ENCODE measurements at regions not wholly inside any gene's neighbourhood (a gene's known extent, or its start where the extent isn't known, plus 50 kb on each side); places are given as distances from the start of the nearest gene placed in this dataset.
A peak's percentile ranks its signal among the peaks of the same experiment; 100 is the strongest.

GRCh38 chr16:11452746-11453389 is 107.6 kb downstream of the RMI2 start:
- Histone ChIP-seq H3K4me1 (ENCODE audit: control insufficient read depth, insufficient read depth, low read length) (no peaks in the 10 kb centered on the region), H3K4me3 (ENCODE audit: low read depth, low read length) (no peak overlapping the region), H3K27ac (ENCODE audit: low read depth, low read length) (no peak overlapping the region), H3K9me3 (ENCODE audit: control insufficient read depth, insufficient read depth, low read length) (no peaks in the 10 kb centered on the region), H3K27me3 (ENCODE audit: control insufficient read depth, insufficient read depth, low read length) (no peaks in the 10 kb centered on the region), H3K36me3 (ENCODE audit: control insufficient read depth, insufficient read depth, low read length) (no peaks in the 10 kb centered on the region)
- 75% methylated on average over 1 of the region's 5 CpGs for WGBS (ENCODE audit: insufficient coverage)
- DNase-seq (ENCODE audit: low read depth in 4 of 6, low spot score in 6 of 6): peak in 1 of 6 donors; percentile 34

GRCh38 chr16:11456741-11457140 is 111.5 kb downstream of the RMI2 start:
- no peaks in the 10 kb centered on the region for H3K9me3 ChIP-seq (ENCODE audit: control insufficient read depth, insufficient read depth, low read length)
- 96% methylated on average over 9 of the region's 10 CpGs for WGBS (ENCODE audit: insufficient coverage)
- H3K36me3 ChIP-seq (ENCODE audit: control insufficient read depth, insufficient read depth, low read length): no peaks in the 10 kb centered on the region
- no peak for DNase-seq (ENCODE audit: low read depth in 4 of 6, low spot score in 6 of 6)
- H3K27ac ChIP-seq (ENCODE audit: low read depth, low read length): no peak overlapping the region
- H3K27me3 ChIP-seq (ENCODE audit: control insufficient read depth, insufficient read depth, low read length): no peaks in the 10 kb centered on the region
- no peaks in the 10 kb centered on the region for H3K4me1 ChIP-seq (ENCODE audit: control insufficient read depth, insufficient read depth, low read length)
- no peak overlapping the region for H3K4me3 ChIP-seq (ENCODE audit: low read depth, low read length)

DNA sequence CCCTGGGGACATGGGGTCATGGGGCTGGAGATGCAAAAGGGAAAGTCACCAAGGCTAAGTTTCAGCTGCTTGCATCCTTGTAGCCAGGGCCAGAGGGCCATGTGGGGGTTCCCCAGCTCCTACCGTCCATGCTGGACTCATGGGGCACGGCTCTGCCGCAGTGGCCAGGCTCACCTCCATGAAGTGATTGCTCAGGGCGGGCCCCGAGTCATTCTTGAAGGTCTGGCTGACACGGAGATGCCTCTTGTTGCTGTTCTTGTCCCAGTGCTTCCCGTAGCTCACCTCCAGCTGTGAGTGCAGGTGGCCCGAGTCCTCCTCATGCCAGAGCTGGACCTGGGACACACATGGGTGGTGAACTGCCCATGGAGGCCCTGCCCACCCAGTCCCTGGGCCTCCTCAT is 114.5 kb downstream of the RMI2 start:
- 79% methylated on average over 8 of the region's 8 CpGs for WGBS (ENCODE audit: insufficient coverage)
- no peak overlapping the region for H3K27ac ChIP-seq (ENCODE audit: low read depth, low read length)
- H3K4me1 ChIP-seq (ENCODE audit: control insufficient read depth, insufficient read depth, low read length): no peaks in the 10 kb centered on the region
- no peak for DNase-seq (ENCODE audit: low read depth in 4 of 6, low spot score in 6 of 6)
- no peaks in the 10 kb centered on the region for H3K27me3 ChIP-seq (ENCODE audit: control insufficient read depth, insufficient read depth, low read length)
- H3K4me3 ChIP-seq (ENCODE audit: low read depth, low read length): no peak overlapping the region
- no peaks in the 10 kb centered on the region for H3K36me3 ChIP-seq (ENCODE audit: control insufficient read depth, insufficient read depth, low read length)
- H3K9me3 ChIP-seq (ENCODE audit: control insufficient read depth, insufficient read depth, low read length): no peaks in the 10 kb centered on the region

DNA sequence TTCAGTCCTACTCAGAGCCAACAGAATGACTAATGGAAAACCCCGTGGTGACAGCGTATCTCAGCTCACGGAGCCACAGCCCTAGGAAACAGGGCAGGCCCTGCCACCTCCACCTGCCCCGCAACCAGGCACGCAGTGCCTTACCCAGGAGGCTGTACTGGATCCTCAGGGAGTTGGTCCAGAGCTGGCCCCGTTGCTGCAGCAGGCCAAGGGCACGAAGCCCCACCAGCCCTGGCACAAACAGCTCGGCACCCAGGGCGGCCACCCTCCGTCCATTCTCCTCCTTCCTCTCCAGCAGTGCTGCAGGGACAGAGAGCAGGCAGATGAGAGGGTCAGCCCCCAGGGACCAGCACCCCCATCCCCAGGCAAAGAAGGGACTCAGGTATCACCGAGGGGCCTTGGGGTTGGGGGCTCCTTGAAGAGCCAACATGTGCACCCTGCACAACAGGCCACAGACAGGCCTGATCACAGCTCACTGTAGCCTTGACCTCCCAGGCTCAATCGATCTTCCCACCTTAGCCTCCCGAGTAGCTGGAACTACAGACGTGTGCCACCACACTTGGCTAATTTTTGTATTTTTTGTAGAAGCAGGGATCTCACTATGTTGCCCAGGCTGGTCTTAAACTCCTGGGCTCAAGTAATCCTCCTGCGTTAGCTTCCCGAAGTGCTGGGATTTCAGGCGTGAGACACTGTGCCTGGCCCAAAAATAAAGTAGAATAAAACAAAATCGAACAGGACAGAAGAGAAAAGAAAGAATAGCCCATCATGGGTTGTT is 115.7 kb downstream of the RMI2 start:
- Histone ChIP-seq H3K27me3 (ENCODE audit: control insufficient read depth, insufficient read depth, low read length) (no peaks in the 10 kb centered on the region), H3K4me1 (ENCODE audit: control insufficient read depth, insufficient read depth, low read length) (no peaks in the 10 kb centered on the region), H3K27ac (ENCODE audit: low read depth, low read length) (no peak overlapping the region), H3K9me3 (ENCODE audit: control insufficient read depth, insufficient read depth, low read length) (no peaks in the 10 kb centered on the region), H3K4me3 (ENCODE audit: low read depth, low read length) (no peak overlapping the region), H3K36me3 (ENCODE audit: control insufficient read depth, insufficient read depth, low read length) (no peaks in the 10 kb centered on the region)
- no peak for DNase-seq (ENCODE audit: low read depth in 4 of 6, low spot score in 6 of 6)
- 91% methylated on average over 15 of the region's 18 CpGs for WGBS (ENCODE audit: insufficient coverage)

DNA sequence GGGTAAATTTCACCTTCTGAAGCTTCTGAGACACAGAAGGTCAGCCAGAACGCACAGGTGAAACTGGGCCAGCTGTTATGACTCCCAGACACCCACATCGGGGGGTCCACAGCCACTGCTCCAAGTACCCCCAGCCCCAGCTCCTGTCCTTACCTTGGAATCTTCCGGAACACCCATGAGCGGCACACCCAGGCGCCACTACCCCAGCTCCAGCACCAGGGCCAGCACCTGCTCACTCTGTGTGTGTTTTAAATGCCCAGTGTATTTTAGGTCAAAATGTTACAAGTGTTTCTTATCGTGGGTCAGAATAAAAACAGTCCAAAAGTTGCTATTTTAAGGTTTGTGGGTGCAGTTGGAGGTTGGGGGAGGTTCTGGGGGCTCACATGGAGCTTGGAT is 116.3 kb downstream of the RMI2 start:
- H3K27me3 ChIP-seq (ENCODE audit: control insufficient read depth, insufficient read depth, low read length): no peaks in the 10 kb centered on the region
- H3K27ac ChIP-seq (ENCODE audit: low read depth, low read length): no peak overlapping the region
- no peaks in the 10 kb centered on the region for H3K9me3 ChIP-seq (ENCODE audit: control insufficient read depth, insufficient read depth, low read length)
- H3K4me1 ChIP-seq (ENCODE audit: control insufficient read depth, insufficient read depth, low read length): no peaks in the 10 kb centered on the region
- DNase-seq (ENCODE audit: low read depth in 4 of 6, low spot score in 6 of 6): no peak
- no peaks in the 10 kb centered on the region for H3K36me3 ChIP-seq (ENCODE audit: control insufficient read depth, insufficient read depth, low read length)
- WGBS (ENCODE audit: insufficient coverage): 84% methylated on average over 4 of the region's 6 CpGs
- no peak overlapping the region for H3K4me3 ChIP-seq (ENCODE audit: low read depth, low read length)

GRCh38 chr16:11462036-11462435 is 116.8 kb downstream of the RMI2 start:
- Histone ChIP-seq H3K27me3 (ENCODE audit: control insufficient read depth, insufficient read depth, low read length) (no peaks in the 10 kb centered on the region), H3K27ac (ENCODE audit: low read depth, low read length) (no peak overlapping the region), H3K4me1 (ENCODE audit: control insufficient read depth, insufficient read depth, low read length) (no peaks in the 10 kb centered on the region), H3K36me3 (ENCODE audit: control insufficient read depth, insufficient read depth, low read length) (no peaks in the 10 kb centered on the region), H3K4me3 (ENCODE audit: low read depth, low read length) (no peak overlapping the region), H3K9me3 (ENCODE audit: control insufficient read depth, insufficient read depth, low read length) (no peaks in the 10 kb centered on the region)
- DNase-seq (ENCODE audit: low read depth in 4 of 6, low spot score in 6 of 6): no peak
- 87% methylated on average over 15 of the region's 15 CpGs for WGBS (ENCODE audit: insufficient coverage)

DNA sequence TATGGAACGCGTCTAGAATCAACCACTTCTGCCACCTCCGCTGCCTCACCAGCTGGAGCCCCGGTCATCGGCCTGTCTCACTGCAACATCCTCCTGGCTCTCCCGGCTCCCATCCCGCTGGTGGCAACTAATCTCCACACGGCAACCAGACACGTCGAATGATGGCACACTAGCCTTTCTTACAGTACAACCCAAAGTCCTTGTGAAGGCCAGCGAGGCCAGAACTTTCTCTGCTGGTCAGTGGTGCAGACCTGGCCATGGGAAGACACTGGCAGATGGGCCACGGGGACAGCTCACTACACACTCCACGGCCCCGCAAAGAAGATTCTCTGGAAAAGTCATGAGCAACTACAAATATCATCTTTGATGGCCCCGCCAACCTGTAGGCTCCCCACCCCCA is 117.6 kb downstream of the RMI2 start:
- DNase-seq (ENCODE audit: low read depth in 4 of 6, low spot score in 6 of 6): no peak
- Histone ChIP-seq H3K4me3 (ENCODE audit: low read depth, low read length) (no peak overlapping the region), H3K4me1 (ENCODE audit: control insufficient read depth, insufficient read depth, low read length) (no peaks in the 10 kb centered on the region), H3K36me3 (ENCODE audit: control insufficient read depth, insufficient read depth, low read length) (no peaks in the 10 kb centered on the region), H3K27me3 (ENCODE audit: control insufficient read depth, insufficient read depth, low read length) (no peaks in the 10 kb centered on the region), H3K9me3 (ENCODE audit: control insufficient read depth, insufficient read depth, low read length) (no peaks in the 10 kb centered on the region), H3K27ac (ENCODE audit: low read depth, low read length) (no peak overlapping the region)
- WGBS (ENCODE audit: insufficient coverage): 95% methylated on average over 14 of the region's 15 CpGs

DNA sequence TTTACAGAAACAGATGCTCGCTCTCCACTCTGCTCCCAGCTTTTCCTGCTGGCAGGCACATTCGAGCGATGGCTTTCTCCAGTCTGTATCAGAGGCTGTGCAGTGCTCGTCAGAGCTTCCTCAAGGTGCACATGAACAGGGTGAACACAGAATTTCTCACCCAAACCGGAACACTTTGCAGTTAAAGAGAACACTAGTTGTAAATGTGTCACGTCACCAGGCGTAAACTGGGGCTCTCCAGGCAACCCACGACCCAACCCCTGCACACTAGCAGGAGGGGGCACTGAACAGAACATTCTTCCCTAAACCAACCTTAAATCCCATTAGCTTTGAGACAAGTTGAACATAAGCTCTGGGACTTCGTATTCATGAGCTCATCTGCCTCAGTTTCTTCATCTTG is 119.0 kb downstream of the RMI2 start:
- DNase-seq (ENCODE audit: low read depth in 4 of 6, low spot score in 6 of 6): peak in 1 of 6 donors; percentile 5
- H3K27ac ChIP-seq (ENCODE audit: low read depth, low read length): no peak overlapping the region
- WGBS (ENCODE audit: insufficient coverage): 75% methylated on average over 9 of the region's 9 CpGs
- H3K36me3 ChIP-seq (ENCODE audit: control insufficient read depth, insufficient read depth, low read length): no peaks in the 10 kb centered on the region
- H3K4me1 ChIP-seq (ENCODE audit: control insufficient read depth, insufficient read depth, low read length): no peaks in the 10 kb centered on the region
- no peak overlapping the region for H3K4me3 ChIP-seq (ENCODE audit: low read depth, low read length)
- H3K9me3 ChIP-seq (ENCODE audit: control insufficient read depth, insufficient read depth, low read length): no peaks in the 10 kb centered on the region
- H3K27me3 ChIP-seq (ENCODE audit: control insufficient read depth, insufficient read depth, low read length): no peaks in the 10 kb centered on the region

- Histone ChIP-seq H3K27me3 (ENCODE audit: control insufficient read depth, insufficient read depth, low read length) (no peaks in the 10 kb centered on the region), H3K27ac (ENCODE audit: low read depth, low read length) (no peak overlapping the region), H3K4me3 (ENCODE audit: low read depth, low read length) (no peak overlapping the region), H3K4me1 (ENCODE audit: control insufficient read depth, insufficient read depth, low read length) (no peaks in the 10 kb centered on the region), H3K36me3 (ENCODE audit: control insufficient read depth, insufficient read depth, low read length) (no peaks in the 10 kb centered on the region), H3K9me3 (ENCODE audit: control insufficient read depth, insufficient read depth, low read length) (no peaks in the 10 kb centered on the region)
- DNase-seq (ENCODE audit: low read depth in 4 of 6, low spot score in 6 of 6): no peak
- 64% methylated on average over 4 of the region's 5 CpGs for WGBS (ENCODE audit: insufficient coverage)
These were observed 120.4 kb downstream of the RMI2 start for GRCh38 chr16:11465675-11466074.

Measured in spinal cord (tissue), 9 donors.